SK-N-SH treated with all-trans-retinoic acid at 6 μM for 48 hours (cell line): ENCODE measurements at regions not wholly inside any gene's neighbourhood (a gene's known extent, or its start where the extent isn't known, plus 50 kb on each side); places are given as distances from the start of the nearest gene placed in this dataset.

ENCODE experiments used
- ATAC-seq: fragments of 200-7000 bp; cut with Tn5 transposase; 3 replicates; pipeline ENCODE4 v1.9.1; 2020; ENCODE audit warnings: mild to moderate bottlenecking, moderate library complexity
- ARNTL ChIP-seq: fragments of 450-650 bp; formaldehyde crosslinking; IDR thresholded peaks from 2 replicates; pipeline ENCODE4 v1.5.0; 2020; ENCODE audit warnings: low read depth, mild to moderate bottlenecking, moderate library complexity, borderline replicate concordance
- BACH2 ChIP-seq: fragments of 250-450 bp; sonication (Bioruptor Pico); IDR thresholded peaks from 2 replicates; pipeline ENCODE4 v1.9.0; 2021; ENCODE audit warnings: mild to moderate bottlenecking, borderline replicate concordance
- CREB5 ChIP-seq: fragments of 250-450 bp; sonication (Bioruptor Pico); IDR thresholded peaks from 2 replicates; pipeline ENCODE4 v1.5.1; 2020; ENCODE audit warnings: low read depth, mild to moderate bottlenecking, moderate library complexity
- CSDC2 ChIP-seq: fragments of 250-450 bp; sonication (Bioruptor Pico); IDR thresholded peaks from 2 replicates; pipeline ENCODE4 v1.5.0; 2020; ENCODE audit warnings: mild to moderate bottlenecking, moderate library complexity
- CSRNP3 ChIP-seq: fragments of 250-450 bp; sonication (Bioruptor Pico); IDR thresholded peaks from 2 replicates; pipeline ENCODE4 v1.5.1; 2021; ENCODE audit warnings: mild to moderate bottlenecking, moderate library complexity
- ESRRG ChIP-seq: fragments of 250-450 bp; sonication (Bioruptor Pico); IDR thresholded peaks from 2 replicates; pipeline ENCODE4 v1.6.1; 2021; ENCODE audit warnings: mild to moderate bottlenecking
- GLIS3 ChIP-seq: fragments of 250-450 bp; sonication (Bioruptor Pico); IDR thresholded peaks from 2 replicates; pipeline ENCODE4 v1.5.0; 2020; ENCODE audit warnings: mild to moderate bottlenecking, moderate library complexity
- ISL1 ChIP-seq: fragments of 250-450 bp; sonication (Bioruptor Pico); IDR thresholded peaks from 2 replicates; pipeline ENCODE4 v2.1.2; 2022; ENCODE audit warnings: mild to moderate bottlenecking, moderate library complexity
- OSR1 ChIP-seq: fragments of 250-450 bp; sonication (Bioruptor Pico); IDR thresholded peaks from 2 replicates; pipeline ENCODE4 v1.8.0; 2022; ENCODE audit warnings: moderate library complexity, mild to moderate bottlenecking, inconsistent platforms
- PATZ1 ChIP-seq: fragments of 250-450 bp; sonication (Bioruptor Pico); IDR thresholded peaks from 2 replicates; pipeline ENCODE4 v1.8.0; 2020; ENCODE audit warnings: mild to moderate bottlenecking, moderate library complexity, borderline replicate concordance
- POU6F1 ChIP-seq: fragments of 250-450 bp; sonication (Bioruptor Pico); IDR thresholded peaks from 2 replicates; pipeline ENCODE4 v1.8.0; 2021; ENCODE audit warnings: low read depth, mild to moderate bottlenecking, moderate library complexity, borderline replicate concordance
- PPARA ChIP-seq: fragments of 250-450 bp; sonication (Bioruptor Pico); IDR thresholded peaks from 2 replicates; pipeline ENCODE4 v1.5.0; 2020; ENCODE audit warnings: mild to moderate bottlenecking, borderline replicate concordance
- RARB ChIP-seq: fragments of 250-450 bp; sonication (Bioruptor Pico); IDR thresholded peaks from 2 replicates; pipeline ENCODE4 v1.8.0; 2021; ENCODE audit warnings: mild to moderate bottlenecking, moderate library complexity
- SNAI2 ChIP-seq: fragments of 250-450 bp; sonication (Bioruptor Pico); IDR thresholded peaks from 2 replicates; pipeline ENCODE4 v1.5.0; 2020; ENCODE audit warnings: mild to moderate bottlenecking, moderate library complexity
- TCF4 ChIP-seq: fragments of 250-450 bp; sonication (Bioruptor Pico); IDR thresholded peaks from 2 replicates; pipeline ENCODE4 v1.8.0; 2021; ENCODE audit warnings: mild to moderate bottlenecking, moderate library complexity, borderline replicate concordance
- TOX ChIP-seq: fragments of 250-450 bp; sonication (Bioruptor Pico); IDR thresholded peaks from 2 replicates; pipeline ENCODE4 v1.8.0; 2021; ENCODE audit warnings: mild to moderate bottlenecking, moderate library complexity, borderline replicate concordance
- TSHZ2 ChIP-seq: fragments of 250-450 bp; sonication (Bioruptor Pico); IDR thresholded peaks from 2 replicates; pipeline ENCODE4 v1.5.0; 2020; ENCODE audit warnings: mild to moderate bottlenecking, moderate library complexity
- ZFP3 ChIP-seq: fragments of 250-450 bp; sonication (Bioruptor Pico); IDR thresholded peaks from 2 replicates; pipeline ENCODE4 v1.5.0; 2020; ENCODE audit warnings: mild to moderate bottlenecking, moderate library complexity
- ZFP30 ChIP-seq: fragments of 450-650 bp; formaldehyde crosslinking; IDR thresholded peaks from 2 replicates; pipeline ENCODE4 v1.5.0; 2022; ENCODE audit warnings: mild to moderate bottlenecking, moderate library complexity
- ZNF565 ChIP-seq: fragments of 450-650 bp; formaldehyde crosslinking; conservative IDR thresholded peaks from 2 replicates; pipeline ENCODE4 v1.5.0; 2020; ENCODE audit warnings: low read depth, mild to moderate bottlenecking, moderate library complexity
- ZNF70 ChIP-seq: fragments of 450-650 bp; formaldehyde crosslinking; IDR thresholded peaks from 2 replicates; pipeline ENCODE4 v1.5.0; 2020; ENCODE audit warnings: mild to moderate bottlenecking, moderate library complexity

- no peak for TF ChIP-seq CSRNP3
- no peak for TF ChIP-seq OSR1
- no peak for TF ChIP-seq PPARA (CRISPR knock-in tag)
- TF ChIP-seq ISL1 (CRISPR knock-in tag) = no peak
Observed at GRCh38 chr10:58897236-58897635, 279.2 kb upstream of the PHYHIPL start (continued).

GRCh38 chr10:58897708-58898107 lies 278.7 kb upstream of the PHYHIPL start:
- no peak for TF ChIP-seq ISL1 (CRISPR knock-in tag)
- TF ChIP-seq RARB (CRISPR knock-in tag) = no peak
- no peak for TF ChIP-seq CREB5 (CRISPR knock-in tag)
- no peak for TF ChIP-seq OSR1
- TF ChIP-seq CSRNP3 = no peak
- no peak for TF ChIP-seq SNAI2 (CRISPR knock-in tag)
- TF ChIP-seq GLIS3 (CRISPR knock-in tag) = no peak
- TF ChIP-seq POU6F1 (CRISPR knock-in tag) = no peak
- no peak for TF ChIP-seq ZNF565 (CRISPR knock-in tag)
- no peak for TF ChIP-seq ARNTL (CRISPR knock-in tag)
- TF ChIP-seq PATZ1 (CRISPR knock-in tag) = no peak
- no peak for TF ChIP-seq TSHZ2 (CRISPR knock-in tag)
- TF ChIP-seq ZFP3 (CRISPR knock-in tag) = no peak
- TF ChIP-seq CSDC2 (CRISPR knock-in tag) = no peak
- TF ChIP-seq ZFP30 = no peak
- TF ChIP-seq BACH2 (CRISPR knock-in tag) = no peak
- no peak for TF ChIP-seq TCF4
- TF ChIP-seq ZNF70 (CRISPR knock-in tag) = no peak
- no peak for TF ChIP-seq ESRRG (CRISPR knock-in tag)
- no peak for TF ChIP-seq TOX
- no peak for ATAC-seq
